ENCODE measurements at regions not wholly inside any gene's neighbourhood (a gene's known extent, or its start where the extent isn't known, plus 50 kb on each side); places are given as distances from the start of the nearest gene placed in this dataset.

- Mint-ChIP-seq H3K4me3 (no peak overlapping the region), H3K9me3 (no peaks in the 10 kb centered on the region), H3K27me3 (peaks cover 50% of the 10 kb centered on the region), H3K4me1 (ENCODE audit: unreplicated experiment) (peaks cover 3% of the 10 kb centered on the region), H3K27ac (no peak overlapping the region), H3K36me3 (no peaks in the 10 kb centered on the region)
- no peak for DNase-seq (ENCODE audit: extremely low spot score, unreplicated experiment)
- no peak for TF ChIP-seq CTCF (conservative IDR thresholded peaks at IDR 0.05)
Measured at GRCh38 chr2:23327887-23328286, 57.1 kb upstream of the KLHL29 start.

GRCh38 chr2:23330214-23330613, 54.8 kb upstream of the KLHL29 start:
- no peaks in the 10 kb centered on the region for H3K36me3 Mint-ChIP-seq
- no peaks in the 10 kb centered on the region for H3K9me3 Mint-ChIP-seq
- no peak overlapping the region for H3K4me3 Mint-ChIP-seq
- no peak overlapping the region for H3K27ac Mint-ChIP-seq
- peaks cover 4% of the 10 kb centered on the region for H3K4me1 Mint-ChIP-seq (ENCODE audit: unreplicated experiment)
- peaks cover 50% of the 10 kb centered on the region for H3K27me3 Mint-ChIP-seq
- DNase-seq (ENCODE audit: extremely low spot score, unreplicated experiment): no peak
- TF ChIP-seq CTCF (conservative IDR thresholded peaks at IDR 0.05): peak; percentile 47
